H1 (cell line): ENCODE measurements at regions not wholly inside any gene's neighbourhood (a gene's known extent, or its start where the extent isn't known, plus 50 kb on each side); places are given as distances from the start of the nearest gene placed in this dataset.
A peak's percentile ranks its signal among the peaks of the same experiment; 100 is the strongest.

Experiments
- CTCF ChIA-PET: fragments of 300-600 bp; sonication (Branson Sonifier 250); formaldehyde crosslinking; loops from one replicate; lab custom pipeline; 2021; ENCODE audit not compliant: partially characterized antibody; lab: Charles Lee
- POLR2A ChIA-PET: fragments of 300-600 bp; sonication (Branson Sonifier 250); formaldehyde crosslinking; loops from one replicate; lab custom pipeline; 2021; ENCODE audit warnings: inconsistent platforms; ENCODE audit not compliant: partially characterized antibody; lab: Charles Lee
- DNase-seq, 2 experiments: peaks; one replicate each; pipeline versions ENCODE4 v3.0.0 to v3.0.0-alpha.2; 2010 to 2022; ENCODE audit warnings: low spot score in 2 of 2, low read depth in 1 of 2, mixed read lengths in 1 of 2
- FAIRE-seq: peaks from 2 replicates; lab custom pipeline; 2011; peaks lifted over from hg19 to GRCh38; lab: Jason Lieb, UNC
- H2AFZ ChIP-seq: 2 replicates; pipeline ENCODE4 v1.8.1; 2012; ENCODE audit warnings: low read length, inconsistent platforms
- H2AK5ac ChIP-seq: 2 replicates; pipeline ENCODE4 v1.6.1; 2013; ENCODE audit warnings: low read depth, low read length
- H2BK120ac ChIP-seq: replicated peaks from 2 replicates; pipeline ENCODE3; 2013; ENCODE audit warnings: low read depth, low read length, inconsistent platforms
- H2BK12ac ChIP-seq: 2 replicates; pipeline ENCODE4 v1.6.1; 2013; ENCODE audit warnings: low read depth, low read length
- H2BK15ac ChIP-seq: 2 replicates; pipeline ENCODE4 v1.6.1; 2013; ENCODE audit warnings: low read length
- H2BK20ac ChIP-seq: 2 replicates; pipeline ENCODE4 v1.6.1; 2013; ENCODE audit warnings: low read length
- H2BK5ac ChIP-seq: 2 replicates; pipeline ENCODE4 v1.6.1; 2013; ENCODE audit warnings: low read depth, low read length
- H3K14ac ChIP-seq: 2 replicates; pipeline ENCODE4 v1.6.1; 2013; ENCODE audit warnings: inconsistent platforms; ENCODE audit not compliant: insufficient read length
- H3K18ac ChIP-seq: 2 replicates; pipeline ENCODE4 v1.6.1; 2013; ENCODE audit warnings: low read length; ENCODE audit errors: extremely low read depth
- H3K23ac ChIP-seq: 2 replicates; pipeline ENCODE4 v1.6.1; 2013; ENCODE audit warnings: inconsistent platforms; ENCODE audit not compliant: insufficient read length
- H3K23me2 ChIP-seq: 2 replicates; pipeline ENCODE4 v1.6.1; 2013; ENCODE audit warnings: low read depth, low read length
- H3K27ac ChIP-seq: 2 replicates; pipeline ENCODE4 v1.6.1; 2011; ENCODE audit warnings: low read depth, low read length, inconsistent platforms
- H3K27me3 ChIP-seq, 4 experiments: replicated peaks in 1 of 4; 1 replicate in 1 of 4; 2 replicates in 3 of 4; pipeline versions ENCODE4 v1.6.1 to v1.8.1; 2011 to 2013; ENCODE audit warnings: low read length in 3 of 4, mild to moderate bottlenecking in 3 of 4, inconsistent platforms in 2 of 4, mixed read lengths in 2 of 4, moderate library complexity in 1 of 4; ENCODE audit not compliant: control insufficient read depth in 3 of 4, insufficient read depth in 3 of 4; ENCODE audit errors: extremely low read depth in 1 of 4
- H3K36me3 ChIP-seq, 4 experiments: 2 replicates each; pipeline versions ENCODE4 v1.6.1 to v1.8.1; 2011 to 2013; ENCODE audit warnings: mild to moderate bottlenecking in 4 of 4, low read length in 3 of 4, moderate library complexity in 2 of 4, control low read depth in 1 of 4, inconsistent platforms in 1 of 4; ENCODE audit not compliant: insufficient read depth in 4 of 4, control insufficient read depth in 2 of 4
- H3K4ac ChIP-seq: replicated peaks from 2 replicates; pipeline ENCODE3; 2013; ENCODE audit warnings: low read length, low read depth, mixed read lengths, inconsistent platforms; ENCODE audit not compliant: insufficient read length
- H3K4me1 ChIP-seq, 4 experiments: replicated peaks in 1 of 4; 1 replicate in 1 of 4; 2 replicates in 3 of 4; pipeline versions ENCODE4 v1.6.1 to v1.8.1; 2011 to 2013; ENCODE audit warnings: low read length in 3 of 4, inconsistent platforms in 2 of 4, mixed read lengths in 1 of 4; ENCODE audit not compliant: insufficient read depth in 4 of 4, control insufficient read depth in 3 of 4
- H3K4me2 ChIP-seq, 2 experiments: 2 replicates each; pipeline versions ENCODE4 v1.6.1 to v1.8.1; 2011 to 2013; ENCODE audit warnings: low read depth in 2 of 2, low read length in 2 of 2, control low read depth in 1 of 2, inconsistent platforms in 1 of 2, mild to moderate bottlenecking in 1 of 2; ENCODE audit not compliant: insufficient read depth in 1 of 2
- H3K4me3 ChIP-seq, 4 experiments: fragments of 200-600, 300-600 bp in 1 of 4; sonication (generic), shearing (Covaris generic), sonication (Bioruptor Twin) in 1 of 4; 2 replicates each; pipeline versions ENCODE4 v1.5.1 to v1.8.1; 2011 to 2016; ENCODE audit warnings: low read length in 4 of 4, low read depth in 3 of 4, control low read depth in 2 of 4, inconsistent platforms in 2 of 4, mild to moderate bottlenecking in 2 of 4, mixed read lengths in 1 of 4, moderate library complexity in 1 of 4; ENCODE audit not compliant: insufficient read depth in 2 of 4; ENCODE audit errors: extremely low read depth in 1 of 4
- H3K56ac ChIP-seq: replicated peaks from 2 replicates; pipeline ENCODE3; 2013; ENCODE audit warnings: low read depth, mild to moderate bottlenecking, mixed read lengths, low read length, inconsistent platforms; ENCODE audit not compliant: insufficient read length
- H3K79me1 ChIP-seq: 2 replicates; pipeline ENCODE4 v1.6.1; 2013; ENCODE audit warnings: low read depth, low read length, control low read depth
- H3K79me2 ChIP-seq, 2 experiments: 2 replicates each; pipeline versions ENCODE4 v1.6.1 to v1.8.1; 2012 to 2013; ENCODE audit warnings: low read length in 2 of 2, mild to moderate bottlenecking in 2 of 2, inconsistent platforms in 1 of 2; ENCODE audit not compliant: insufficient read depth in 2 of 2, control insufficient read depth in 1 of 2
- H3K9ac ChIP-seq, 4 experiments: replicated peaks in 1 of 4; 1 replicate in 1 of 4; 2 replicates in 3 of 4; pipeline versions ENCODE4 v1.6.1 to v1.8.1; 2011 to 2013; ENCODE audit warnings: low read depth in 3 of 4, low read length in 3 of 4, control low read depth in 2 of 4, mild to moderate bottlenecking in 2 of 4, moderate library complexity in 2 of 4, inconsistent platforms in 1 of 4; ENCODE audit errors: extremely low read depth in 1 of 4
- H3K9me3 ChIP-seq, 2 experiments: 2 replicates each; pipeline versions ENCODE4 v1.6.1 to v1.8.1; 2012 to 2013; ENCODE audit warnings: mild to moderate bottlenecking in 2 of 2, moderate library complexity in 2 of 2, control low read depth in 1 of 2, inconsistent platforms in 1 of 2, low read depth in 1 of 2, low read length in 1 of 2, mixed read lengths in 1 of 2; ENCODE audit not compliant: insufficient read depth in 2 of 2
- H4K20me1 ChIP-seq, 2 experiments: replicated peaks in 1 of 2; 2 replicates each; pipeline versions ENCODE3 to v1.8.1; 2011 to 2013; ENCODE audit warnings: inconsistent platforms in 2 of 2, low read length in 2 of 2, mild to moderate bottlenecking in 1 of 2; ENCODE audit not compliant: insufficient read depth in 2 of 2, control insufficient read depth in 1 of 2
- H4K5ac ChIP-seq: 2 replicates; pipeline ENCODE4 v1.6.1; 2013; ENCODE audit warnings: low read length, low read depth, mixed read lengths, inconsistent platforms; ENCODE audit not compliant: insufficient read length
- H4K8ac ChIP-seq: 2 replicates; pipeline ENCODE4 v1.8.0; 2013; ENCODE audit warnings: mild to moderate bottlenecking, moderate library complexity, low read length, inconsistent platforms; ENCODE audit not compliant: insufficient read depth; ENCODE audit errors: extremely low read depth
- H4K91ac ChIP-seq: replicated peaks from 2 replicates; pipeline ENCODE3; 2013; ENCODE audit warnings: low read length, mixed read lengths, inconsistent platforms; ENCODE audit not compliant: insufficient read length
- ATF2 ChIP-seq: IDR thresholded peaks from 2 replicates; pipeline ENCODE4 v1.6.1; 2012; ENCODE audit warnings: low read length, inconsistent platforms
- CEBPB ChIP-seq: IDR thresholded peaks from 2 replicates; pipeline ENCODE4 v1.6.1; 2012; ENCODE audit warnings: low read depth, low read length
- FOSL1 ChIP-seq: IDR thresholded peaks from 2 replicates; pipeline ENCODE4 v1.6.1; 2011; ENCODE audit warnings: mild to moderate bottlenecking, low read depth, low read length, moderate library complexity; ENCODE audit not compliant: insufficient read depth
- HDAC2 ChIP-seq, 2 experiments: fragments of 300-600 bp in 1 of 2; sonication (generic) in 1 of 2; IDR thresholded peaks; 2 replicates each; pipeline ENCODE4 v1.6.1; 2011 to 2012; ENCODE audit warnings: low read depth in 2 of 2, low read length in 2 of 2, mild to moderate bottlenecking in 2 of 2, moderate library complexity in 2 of 2, borderline replicate concordance in 1 of 2, inconsistent platforms in 1 of 2
- HDAC6 ChIP-seq: IDR thresholded peaks from one replicate; pipeline ENCODE4 v1.7.1; 2012; ENCODE audit warnings: low read depth, mild to moderate bottlenecking, inconsistent platforms, low read length, moderate library complexity
- JUND ChIP-seq: IDR thresholded peaks from 2 replicates; pipeline ENCODE4 v1.6.1; 2011; ENCODE audit warnings: mild to moderate bottlenecking, improper control_type of control experiment, low read length
- NRF1 ChIP-seq: IDR thresholded peaks from 2 replicates; pipeline ENCODE4 v1.6.1; 2011; ENCODE audit warnings: mild to moderate bottlenecking, low read depth, low read length, improper control_type of control experiment
- RFX5 ChIP-seq: IDR thresholded peaks from 2 replicates; pipeline ENCODE4 v1.6.1; 2011; ENCODE audit warnings: low read depth, low read length, improper control_type of control experiment, borderline replicate concordance
- TAF7 ChIP-seq: optimal IDR thresholded peaks from 2 replicates; pipeline ENCODE3; 2011; ENCODE audit warnings: low read depth, mild to moderate bottlenecking, inconsistent platforms, low read length, moderate library complexity, borderline replicate concordance
- TCF12 ChIP-seq: IDR thresholded peaks from 2 replicates; pipeline ENCODE4 v1.6.1; 2011; ENCODE audit warnings: low read depth, mild to moderate bottlenecking, low read length
- USF2 ChIP-seq: IDR thresholded peaks from 2 replicates; pipeline ENCODE4 v1.6.1; 2011; ENCODE audit warnings: low read length, improper control_type of control experiment
- WGBS, 2 experiments: shearing (Covaris generic) in 1 of 2; methylation state at CpG; one replicate each; pipeline versions ENCODE4 v1.1.6 to v1.1.7; 2013 to 2015; ENCODE audit warnings: low lambda C conversion rate in 2 of 2, mixed read lengths in 2 of 2, inconsistent platforms in 1 of 2, low coverage in 1 of 2, missing lambda C conversion rate in 1 of 2; ENCODE audit not compliant: insufficient replicate concordance in 2 of 2, insufficient coverage in 1 of 2, insufficient read length in 1 of 2; ENCODE audit errors: extremely low coverage in 1 of 2, missing lambda C conversion rate in 1 of 2; 5-methylcytosine and 5-hydroxymethylcytosine counted together

- H3K9me3 ChIP-seq = no peaks in the 10 kb centered on the region
- H4K20me1 ChIP-seq = no peaks in the 10 kb centered on the region
- H3K56ac ChIP-seq = no peak overlapping the region
- CTCF ChIA-PET = no interaction called here
- no peak overlapping the region for H4K5ac ChIP-seq
- H2BK5ac ChIP-seq = no peak overlapping the region
- POLR2A ChIA-PET = no interaction called here
- no peak overlapping the region for H2AFZ ChIP-seq
- no peaks in the 10 kb centered on the region for H3K36me3 ChIP-seq
- H3K23me2 ChIP-seq = peaks cover 2% of the 10 kb centered on the region; the same call in 1 of the 2 replicates
- H3K18ac ChIP-seq = no peak overlapping the region
- 93% methylated on average over 2 of the region's 5 CpGs; no CpG with 5 or more reads in 1 of the 2 experiments for WGBS, 2 experiments
- no peaks in the 10 kb centered on the region for H3K79me1 ChIP-seq
- no peak overlapping the region for H3K27ac ChIP-seq
- no peak overlapping the region for H3K23ac ChIP-seq
- H4K8ac ChIP-seq = peak overlapping the region; percentile 51; the same call in 1 of the 2 replicates
- H3K4ac ChIP-seq = no peak overlapping the region
- FAIRE-seq = no peak
- H2AK5ac ChIP-seq = no peak overlapping the region
- H2BK15ac ChIP-seq = no peak overlapping the region
- H2BK20ac ChIP-seq = no peak overlapping the region
- H4K91ac ChIP-seq = no peak overlapping the region
- no peak overlapping the region for H3K4me3 ChIP-seq
- H3K27me3 ChIP-seq = no peaks in the 10 kb centered on the region
- H3K9ac ChIP-seq = no peak overlapping the region
- no peak overlapping the region for H3K4me2 ChIP-seq
- DNase-seq = no peak
- no peak overlapping the region for H2BK120ac ChIP-seq
- H2BK12ac ChIP-seq = no peak overlapping the region
- H3K79me2 ChIP-seq = no peaks in the 10 kb centered on the region
- no peak overlapping the region for H3K14ac ChIP-seq
- H3K4me1 ChIP-seq = no peaks in the 10 kb centered on the region
- no peak for TF ChIP-seq HDAC2 (IDR thresholded peaks at IDR 0.05; ENCODE audit: borderline replicate concordance in 1 of 2, low read depth in 2 of 2, low read length in 2 of 2)
- TF ChIP-seq FOSL1 = no peak
- TF ChIP-seq TAF7 = no peak
- TF ChIP-seq CEBPB = no peak
- TF ChIP-seq TCF12 = no peak
- TF ChIP-seq NRF1 = no peak
- TF ChIP-seq HDAC6 = no peak
- TF ChIP-seq USF2 = no peak
- no peak for TF ChIP-seq RFX5
- TF ChIP-seq JUND = no peak
- TF ChIP-seq ATF2 = no peak
Observed at GRCh38 chr10:130758529-130758928, 553.0 kb downstream of the TCERG1L start.
